ENCODE measurements at regions not wholly inside any gene's neighbourhood (a gene's known extent, or its start where the extent isn't known, plus 50 kb on each side); places are given as distances from the start of the nearest gene placed in this dataset.
A peak's percentile ranks its signal among the peaks of the same experiment; 100 is the strongest.

DNA sequence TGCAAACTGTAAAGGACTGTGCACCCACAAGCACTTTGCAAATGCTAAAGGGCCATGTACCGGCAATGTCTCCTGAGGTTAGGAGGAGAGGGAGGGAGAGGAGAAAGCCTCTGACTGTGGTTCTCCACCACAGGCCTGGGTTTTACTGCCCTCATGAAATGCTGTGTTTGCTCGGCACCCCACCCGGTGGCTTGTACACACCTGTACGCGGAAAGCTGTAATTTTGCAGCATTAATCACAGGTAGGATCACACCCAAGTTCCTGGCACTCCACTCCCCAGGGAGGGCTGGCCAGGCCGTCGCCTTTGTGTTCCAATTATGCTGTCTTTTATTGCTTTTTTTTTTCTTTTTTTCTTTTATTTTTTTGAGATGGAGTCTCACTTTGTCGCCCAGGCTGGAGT lies 78.5 kb upstream of the MYL10 start:
- TF ChIP-seq EP300 (IDR thresholded peaks at IDR 0.05) (no peak), CTCF (IDR thresholded peaks at IDR 0.05) (no peak), POLR2A (IDR thresholded peaks at IDR 0.05) (no peak), POLR2AphosphoS5 (IDR thresholded peaks at IDR 0.05) (peak in 2 of 3 donors; percentile 4 to 11)
